Psoas muscle (tissue), 7 donors: ENCODE measurements at regions not wholly inside any gene's neighbourhood (a gene's known extent, or its start where the extent isn't known, plus 50 kb on each side); places are given as distances from the start of the nearest gene placed in this dataset.
"Not testable (repeated sequence)": the region's sequence is repeated elsewhere in the genome, so short reads cannot be mapped to it uniquely, and the experiment has no call there.

Source experiments
- ATAC-seq, 4 donors: fragments of 200-7000 bp; cut with Tn5 transposase; one replicate each; pipeline ENCODE4 v1.9.1; 2020; ENCODE audit warnings: moderate library complexity in 3 of 4, mild to moderate bottlenecking in 2 of 4
- DNase-seq, 2 donors: peaks; one replicate each; pipeline ENCODE4 v3.0.0-alpha.2; 2020
- H3K27ac ChIP-seq: fragments of 200-600 bp; one replicate; pipeline ENCODE4 v1.8.0; 2022
- H3K27me3 ChIP-seq, 3 donors: fragments of 200-600 bp in 1 of 3; one replicate each; pipeline versions ENCODE4 v1.6.1 to v1.8.0; 2013 to 2022; ENCODE audit warnings: low read length in 2 of 3, mild to moderate bottlenecking in 2 of 3, moderate library complexity in 1 of 3; ENCODE audit not compliant: insufficient read depth in 3 of 3
- H3K36me3 ChIP-seq, 2 donors: fragments of 200-600 bp in 1 of 2; one replicate each; pipeline versions ENCODE4 v1.6.1 to v1.8.0; 2013 to 2022; ENCODE audit warnings: low read depth in 1 of 2, mild to moderate bottlenecking in 1 of 2, moderate library complexity in 1 of 2; ENCODE audit not compliant: insufficient read depth in 1 of 2
- H3K4me1 ChIP-seq: fragments of 200-600 bp; one replicate; pipeline ENCODE4 v1.8.0; 2022
- H3K4me3 ChIP-seq: fragments of 200-600 bp; one replicate; pipeline ENCODE4 v1.8.0; 2022; ENCODE audit warnings: mild to moderate bottlenecking
- H3K9me3 ChIP-seq: fragments of 200-600 bp; one replicate; pipeline ENCODE4 v1.8.0; 2022
- WGBS, 3 donors: extraction: QIAGEN DNeasy Blood & Tissue Kit; methylation state at CpG; one replicate each; pipeline versions ENCODE4 v1.1.6 to v1.1.7; 2013; 5-methylcytosine and 5-hydroxymethylcytosine counted together
- intact Hi-C, 2 donors: fragments of 100-400 bp; cut with DNase I; formaldehyde crosslinking; loops; one replicate each; pipeline versions ENCODE4 v1.11.0 to v1.14.2; 2022
- TF ChIP-seq, protein P1 (sequence below): fragments of 200-600 bp; IDR thresholded peaks from one replicate; pipeline ENCODE4 v1.8.0; 2022; ENCODE audit warnings: antibody characterized with exemption
- donor health status: healthy with polysubstance abuse.
- donor health status: DM: no; HTN: no; CAD: no; lungs with moderate emphysema.
- donor health status: Bipolar disorder and iron deficiency.
- donor health status: healthy.
- donor health status: DM: yes; HTN: yes; CAD: no.
- donor health status: DM: no; HTN: no; CAD: no.
- donor health status: DM: yes; HTN: yes; CAD: no.

DNA sequence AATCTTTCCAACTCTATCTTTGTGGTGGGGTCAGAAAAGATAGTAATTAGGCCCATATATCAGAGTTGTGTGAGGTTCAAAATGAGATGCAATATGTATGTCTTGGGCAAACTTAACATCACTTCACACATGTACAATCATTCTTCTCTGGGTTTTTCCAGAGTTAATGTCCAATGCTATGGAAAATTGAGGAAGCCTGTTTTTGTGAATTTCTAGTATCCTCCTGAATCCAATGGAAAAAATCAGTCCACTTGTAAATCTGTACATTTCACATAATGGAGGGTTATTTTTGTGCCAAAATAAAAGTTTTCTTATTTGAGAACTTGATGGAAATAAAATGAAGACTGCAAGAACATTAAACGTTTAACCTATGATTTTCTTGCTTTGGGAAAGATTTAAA is 155.6 kb upstream of the SEMA6A start:
- intact Hi-C loops, result no loop called here
- WGBS, 3 donors, result 62 to 68% (median 67%) methylated on average over 1 of the region's 1 CpG
- Histone ChIP-seq H3K4me1 (no peaks in the 10 kb centered on the region), H3K9me3 (no peaks in the 10 kb centered on the region), H3K36me3 (no peaks in the 10 kb centered on the region), H3K4me3 (no peak overlapping the region), H3K27ac (no peak overlapping the region), H3K27me3 (no peaks in the 10 kb centered on the region)
- ATAC-seq (no peak), DNase-seq (no peak)
- TF ChIP-seq, protein P1, sequence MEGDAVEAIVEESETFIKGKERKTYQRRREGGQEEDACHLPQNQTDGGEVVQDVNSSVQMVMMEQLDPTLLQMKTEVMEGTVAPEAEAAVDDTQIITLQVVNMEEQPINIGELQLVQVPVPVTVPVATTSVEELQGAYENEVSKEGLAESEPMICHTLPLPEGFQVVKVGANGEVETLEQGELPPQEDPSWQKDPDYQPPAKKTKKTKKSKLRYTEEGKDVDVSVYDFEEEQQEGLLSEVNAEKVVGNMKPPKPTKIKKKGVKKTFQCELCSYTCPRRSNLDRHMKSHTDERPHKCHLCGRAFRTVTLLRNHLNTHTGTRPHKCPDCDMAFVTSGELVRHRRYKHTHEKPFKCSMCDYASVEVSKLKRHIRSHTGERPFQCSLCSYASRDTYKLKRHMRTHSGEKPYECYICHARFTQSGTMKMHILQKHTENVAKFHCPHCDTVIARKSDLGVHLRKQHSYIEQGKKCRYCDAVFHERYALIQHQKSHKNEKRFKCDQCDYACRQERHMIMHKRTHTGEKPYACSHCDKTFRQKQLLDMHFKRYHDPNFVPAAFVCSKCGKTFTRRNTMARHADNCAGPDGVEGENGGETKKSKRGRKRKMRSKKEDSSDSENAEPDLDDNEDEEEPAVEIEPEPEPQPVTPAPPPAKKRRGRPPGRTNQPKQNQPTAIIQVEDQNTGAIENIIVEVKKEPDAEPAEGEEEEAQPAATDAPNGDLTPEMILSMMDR, result no peak

DNA sequence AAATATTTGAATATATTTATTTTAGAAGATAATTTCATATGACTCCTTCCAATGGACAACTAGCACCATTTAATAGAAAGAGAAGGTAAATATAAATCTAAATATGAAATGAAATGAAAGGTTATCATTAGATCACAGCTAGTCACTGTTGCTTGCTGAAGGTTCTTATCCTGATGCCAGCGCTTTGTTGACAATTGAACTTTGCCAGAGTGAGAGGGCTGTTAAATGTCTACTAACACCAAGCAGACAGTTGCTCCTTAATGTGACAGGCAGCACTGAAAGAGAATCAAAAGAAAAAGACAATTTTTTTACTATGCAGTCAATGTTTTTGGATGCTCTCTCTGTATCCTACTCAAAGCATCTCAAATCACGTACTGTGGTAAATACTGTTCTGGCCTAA is 152.6 kb upstream of the SEMA6A start:
- H3K9me3 ChIP-seq, result no peaks in the 10 kb centered on the region
- ATAC-seq, result no peak
- H3K27me3 ChIP-seq, result no peaks in the 10 kb centered on the region
- no peak for DNase-seq
- intact Hi-C loops, result no loop called here
- H3K36me3 ChIP-seq, result no peaks in the 10 kb centered on the region
- no peaks in the 10 kb centered on the region for H3K4me1 ChIP-seq
- no peak overlapping the region for H3K27ac ChIP-seq
- TF ChIP-seq, protein P1, result no peak
- H3K4me3 ChIP-seq, result no peak overlapping the region
- WGBS, 3 donors, result 91 to 98% (median 92%) methylated on average over 2 of the region's 2 CpGs

DNA sequence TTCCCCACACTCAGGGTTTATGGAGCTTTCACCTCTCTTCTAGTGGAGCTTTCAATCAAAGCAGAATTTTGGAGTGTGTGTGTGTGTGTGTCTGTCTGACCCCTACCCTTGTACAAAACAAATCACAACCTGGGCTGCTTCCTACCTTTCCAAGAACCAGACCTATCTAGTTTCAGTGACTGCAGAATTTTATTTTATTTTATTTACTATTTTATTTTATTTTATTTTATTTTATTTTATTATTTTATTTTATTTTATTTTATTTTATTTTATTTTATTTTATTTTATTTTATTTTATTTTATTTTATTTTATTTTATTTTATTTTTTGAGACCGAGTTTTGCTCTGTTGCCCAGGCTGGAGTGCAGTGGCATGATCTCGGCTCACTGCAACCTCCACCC is 151.6 kb upstream of the SEMA6A start:
- intact Hi-C loops, H3K27me3 ChIP-seq, ATAC-seq, H3K36me3 ChIP-seq, H3K4me3 ChIP-seq, H3K27ac ChIP-seq, H3K9me3 ChIP-seq, H3K4me1 ChIP-seq, DNase-seq: not testable (repeated sequence)
- WGBS, 3 donors, result 95 to 100% (median 98%) methylated on average over 2 of the region's 2 CpGs

DNA sequence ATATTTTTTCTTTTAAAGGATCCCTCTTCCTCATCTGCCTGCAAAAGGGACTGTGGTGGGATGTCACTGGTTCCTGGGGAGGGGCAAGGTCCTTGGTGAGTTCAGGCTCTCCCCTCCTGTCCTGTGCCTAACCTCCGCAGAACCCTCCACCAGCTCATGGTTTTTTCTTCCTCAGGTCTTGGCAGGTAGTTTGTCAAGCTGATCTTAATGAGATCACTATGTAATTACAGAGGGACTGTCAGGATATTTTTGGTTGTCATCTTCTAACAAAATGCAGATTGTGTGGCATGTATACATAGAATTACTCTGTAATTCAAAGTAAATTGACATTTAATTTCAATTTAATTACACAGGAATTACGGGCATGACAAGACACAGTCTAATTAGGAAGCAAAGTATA is 150.3 kb upstream of the SEMA6A start:
- no peaks in the 10 kb centered on the region for H3K36me3 ChIP-seq
- H3K4me3 ChIP-seq, result no peak overlapping the region
- intact Hi-C loops, result no loop called here
- TF ChIP-seq, protein P1, result no peak
- H3K27ac ChIP-seq, result no peak overlapping the region
- H3K27me3 ChIP-seq, result no peaks in the 10 kb centered on the region
- 93 to 97% (median 97%) methylated on average over 2 of the region's 2 CpGs for WGBS, 3 donors
- DNase-seq (no peak), ATAC-seq (no peak)
- H3K4me1 ChIP-seq, result no peaks in the 10 kb centered on the region
- H3K9me3 ChIP-seq, result no peaks in the 10 kb centered on the region

DNA sequence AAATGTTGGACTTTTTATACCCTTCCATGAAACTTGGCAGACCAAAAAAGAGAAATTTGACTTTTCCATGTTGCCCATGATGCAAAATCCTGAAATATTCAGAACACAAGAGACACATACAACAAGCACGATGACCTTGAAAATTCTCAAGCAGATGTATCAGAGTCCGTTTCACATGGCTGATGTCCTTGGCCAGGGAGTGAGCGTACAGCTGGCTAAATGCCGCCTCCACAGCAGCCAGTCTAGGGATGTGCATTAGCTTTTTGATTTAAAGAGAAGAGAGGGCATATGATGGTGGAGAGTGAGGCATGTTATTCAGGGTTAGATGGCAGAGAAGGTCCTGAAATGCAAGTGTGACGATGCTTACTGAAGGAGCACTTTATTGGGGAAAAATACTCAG is 148.0 kb upstream of the SEMA6A start:
- H3K4me3 ChIP-seq, result no peak overlapping the region
- no peaks in the 10 kb centered on the region for H3K36me3 ChIP-seq
- H3K4me1 ChIP-seq, result no peaks in the 10 kb centered on the region
- no peaks in the 10 kb centered on the region for H3K9me3 ChIP-seq
- DNase-seq, result no peak
- WGBS, 3 donors, result 44 to 66% (median 45%) methylated on average over 5 of the region's 5 CpGs
- intact Hi-C loops, result no loop called here
- no peaks in the 10 kb centered on the region for H3K27me3 ChIP-seq
- no peak overlapping the region for H3K27ac ChIP-seq
- TF ChIP-seq, protein P1, result no peak
- no peak for ATAC-seq
